ENCODE measurements at regions not wholly inside any gene's neighbourhood (a gene's known extent, or its start where the extent isn't known, plus 50 kb on each side); places are given as distances from the start of the nearest gene placed in this dataset.

DNA sequence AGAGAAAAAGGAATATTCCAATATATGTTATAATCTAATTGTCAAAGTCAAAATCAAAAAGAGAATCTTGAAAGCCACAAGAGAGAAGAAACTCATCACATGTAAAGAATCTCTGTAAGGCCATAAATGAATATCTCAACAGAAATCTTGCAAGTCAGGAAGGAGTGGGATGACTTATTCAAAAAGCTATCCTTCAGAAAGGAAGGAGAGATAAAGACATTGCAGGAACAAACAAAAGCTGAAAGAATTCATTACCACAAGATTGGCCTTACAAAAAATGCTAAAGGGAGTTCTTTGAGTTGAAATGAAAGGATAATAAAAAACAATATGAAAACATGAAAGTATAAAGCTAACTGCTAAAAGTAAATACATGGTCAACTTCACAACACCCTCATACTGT is 286.8 kb downstream of the LRIG3 start:
- ATAC-seq (no peak), DNase-seq (no peak)
- intact Hi-C loops (cut with DNase I) = no loop called here
- no peak overlapping the region for H3K27ac ChIP-seq
- H3K36me3 ChIP-seq (ENCODE audit: insufficient read depth in 1 of 2, low read depth in 1 of 2) = no peaks in the 10 kb centered on the region
- TF ChIP-seq, protein P1, sequence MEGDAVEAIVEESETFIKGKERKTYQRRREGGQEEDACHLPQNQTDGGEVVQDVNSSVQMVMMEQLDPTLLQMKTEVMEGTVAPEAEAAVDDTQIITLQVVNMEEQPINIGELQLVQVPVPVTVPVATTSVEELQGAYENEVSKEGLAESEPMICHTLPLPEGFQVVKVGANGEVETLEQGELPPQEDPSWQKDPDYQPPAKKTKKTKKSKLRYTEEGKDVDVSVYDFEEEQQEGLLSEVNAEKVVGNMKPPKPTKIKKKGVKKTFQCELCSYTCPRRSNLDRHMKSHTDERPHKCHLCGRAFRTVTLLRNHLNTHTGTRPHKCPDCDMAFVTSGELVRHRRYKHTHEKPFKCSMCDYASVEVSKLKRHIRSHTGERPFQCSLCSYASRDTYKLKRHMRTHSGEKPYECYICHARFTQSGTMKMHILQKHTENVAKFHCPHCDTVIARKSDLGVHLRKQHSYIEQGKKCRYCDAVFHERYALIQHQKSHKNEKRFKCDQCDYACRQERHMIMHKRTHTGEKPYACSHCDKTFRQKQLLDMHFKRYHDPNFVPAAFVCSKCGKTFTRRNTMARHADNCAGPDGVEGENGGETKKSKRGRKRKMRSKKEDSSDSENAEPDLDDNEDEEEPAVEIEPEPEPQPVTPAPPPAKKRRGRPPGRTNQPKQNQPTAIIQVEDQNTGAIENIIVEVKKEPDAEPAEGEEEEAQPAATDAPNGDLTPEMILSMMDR (IDR thresholded peaks at IDR 0.05) = no peak
- no peaks in the 10 kb centered on the region for H3K4me1 ChIP-seq
- no peaks in the 10 kb centered on the region for H3K9me3 ChIP-seq
- H3K27me3 ChIP-seq (ENCODE audit: insufficient read depth in 3 of 3, low read length in 2 of 3) = no peaks in the 10 kb centered on the region
- H3K4me3 ChIP-seq = no peak overlapping the region

DNA sequence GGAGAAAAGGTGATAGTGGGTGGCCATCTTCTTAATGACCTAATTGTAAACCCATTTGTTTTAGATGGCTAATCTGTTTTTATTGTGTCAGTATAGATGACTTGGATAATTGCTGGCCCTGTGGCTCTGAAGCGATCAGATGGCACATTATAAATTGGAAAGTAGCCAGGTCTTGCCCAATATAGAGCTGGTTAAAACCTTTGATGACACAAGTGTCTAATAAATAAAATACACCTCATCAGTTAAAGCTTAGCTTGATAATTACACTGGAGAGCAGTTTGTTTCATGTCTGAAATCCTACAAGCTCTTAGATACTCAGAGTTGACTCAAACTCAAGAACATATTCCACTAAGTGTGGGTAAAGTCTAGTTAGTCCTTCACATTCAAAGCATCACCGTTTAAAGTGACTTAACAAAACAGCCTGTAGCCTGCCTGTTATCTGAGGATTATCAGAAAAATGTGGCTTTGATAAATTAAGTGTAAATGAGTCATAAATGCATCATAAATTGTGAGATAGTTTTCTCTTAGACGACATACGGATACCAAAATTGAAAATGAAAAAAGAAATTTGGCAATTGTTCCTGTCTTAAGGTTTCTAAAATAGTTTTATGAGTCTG is 280.9 kb downstream of the LRIG3 start:
- DNase-seq (no peak), ATAC-seq (no peak)
- Histone ChIP-seq H3K27me3 (ENCODE audit: insufficient read depth in 3 of 3, low read length in 2 of 3) (no peaks in the 10 kb centered on the region), H3K27ac (no peak overlapping the region), H3K4me1 (no peaks in the 10 kb centered on the region), H3K4me3 (no peak overlapping the region), H3K9me3 (no peaks in the 10 kb centered on the region), H3K36me3 (ENCODE audit: insufficient read depth in 1 of 2, low read depth in 1 of 2) (no peaks in the 10 kb centered on the region)
- intact Hi-C loops (cut with DNase I) = no loop called here
- TF ChIP-seq, protein P1 (IDR thresholded peaks at IDR 0.05) = no peak
- WGBS, 3 donors = 52 to 58% (median 57%) methylated on average over 4 of the region's 4 CpGs

DNA sequence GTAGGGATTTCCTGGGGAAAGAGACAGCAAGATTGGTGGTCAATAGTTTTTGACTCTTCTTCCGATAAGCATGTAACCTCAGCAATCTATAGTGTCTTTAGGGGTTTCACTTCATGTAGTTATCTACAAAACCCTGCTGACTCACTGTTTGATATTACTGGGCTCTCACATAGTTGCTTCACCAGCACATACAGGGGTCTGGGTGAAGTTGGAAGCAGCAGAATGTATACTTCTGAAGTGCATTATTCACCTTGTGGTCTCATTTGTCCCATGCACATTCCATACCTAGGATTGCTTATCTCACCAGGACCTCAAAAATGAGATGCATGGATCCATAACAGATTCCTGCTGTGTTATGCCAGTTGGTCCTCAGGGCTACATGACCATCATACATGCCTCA is 280.0 kb downstream of the LRIG3 start:
- intact Hi-C loops (cut with DNase I) = no loop called here
- H3K9me3 ChIP-seq = no peaks in the 10 kb centered on the region
- no peaks in the 10 kb centered on the region for H3K36me3 ChIP-seq (ENCODE audit: insufficient read depth in 1 of 2, low read depth in 1 of 2)
- H3K4me3 ChIP-seq = no peak overlapping the region
- ATAC-seq (no peak), DNase-seq (no peak)
- no peak overlapping the region for H3K27ac ChIP-seq
- whole genome bisulfite sequencing, 3 donors = 96 to 100% (median 100%) methylated on average over 1 of the region's 1 CpG
- no peaks in the 10 kb centered on the region for H3K4me1 ChIP-seq
- TF ChIP-seq, protein P1 (IDR thresholded peaks at IDR 0.05) = no peak
- no peaks in the 10 kb centered on the region for H3K27me3 ChIP-seq (ENCODE audit: insufficient read depth in 3 of 3, low read length in 2 of 3)

DNA sequence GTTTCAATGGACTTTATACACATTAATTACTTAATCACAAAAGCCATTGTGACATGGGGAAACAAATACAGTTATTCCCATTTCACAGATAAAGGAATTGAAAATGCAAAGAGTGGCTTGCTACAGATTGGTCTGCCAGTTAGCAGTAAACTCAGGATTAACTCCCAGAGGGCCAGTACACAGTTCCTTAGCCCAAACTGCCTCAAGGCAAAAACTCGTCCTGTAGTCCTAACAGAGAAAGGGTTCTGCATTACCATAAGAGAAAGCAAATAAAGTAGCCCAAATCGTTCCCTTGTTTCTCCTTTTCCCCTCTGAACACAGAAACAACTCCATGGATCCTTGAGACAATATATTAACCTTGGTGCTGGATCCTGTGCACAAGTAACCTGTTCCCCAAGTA is 274.4 kb downstream of the LRIG3 start:
- Histone ChIP-seq H3K9me3 (no peaks in the 10 kb centered on the region), H3K4me3 (no peak overlapping the region), H3K36me3 (ENCODE audit: insufficient read depth in 1 of 2, low read depth in 1 of 2) (no peaks in the 10 kb centered on the region), H3K4me1 (no peaks in the 10 kb centered on the region), H3K27me3 (ENCODE audit: insufficient read depth in 3 of 3, low read length in 2 of 3) (no peaks in the 10 kb centered on the region), H3K27ac (no peak overlapping the region)
- no peak for ATAC-seq
- WGBS, 3 donors = 52 to 78% (median 77%) methylated on average over 2 of the region's 2 CpGs
- DNase-seq = no peak
- intact Hi-C loops (cut with DNase I) = no loop called here
- TF ChIP-seq, protein P1 (IDR thresholded peaks at IDR 0.05) = no peak

DNA sequence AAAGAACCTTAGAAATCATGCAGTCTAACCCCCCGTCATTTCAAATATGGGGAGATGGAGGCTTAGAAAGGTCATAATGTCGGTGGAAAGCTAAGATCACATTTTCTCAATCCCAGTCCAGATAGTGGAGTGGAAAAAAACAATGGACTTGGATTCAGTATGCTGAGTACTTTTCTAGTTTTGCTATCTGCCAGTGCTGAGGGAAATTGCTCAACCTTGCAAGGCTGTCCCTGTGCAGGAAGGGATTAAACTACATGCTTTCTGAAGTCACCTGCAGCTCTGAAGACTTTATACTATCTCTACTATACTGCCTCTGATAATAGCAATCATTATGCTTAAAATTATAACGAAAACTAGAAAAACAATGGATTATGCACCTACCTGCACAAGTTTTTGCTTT is 272.8 kb downstream of the LRIG3 start:
- H3K27ac ChIP-seq = no peak overlapping the region
- no peaks in the 10 kb centered on the region for H3K36me3 ChIP-seq (ENCODE audit: insufficient read depth in 1 of 2, low read depth in 1 of 2)
- H3K4me3 ChIP-seq = no peak overlapping the region
- no peak for DNase-seq
- no peak for ATAC-seq
- no peaks in the 10 kb centered on the region for H3K9me3 ChIP-seq
- H3K4me1 ChIP-seq = no peaks in the 10 kb centered on the region
- WGBS, 3 donors = 66 to 79% (median 70%) methylated on average over 3 of the region's 3 CpGs
- intact Hi-C loops (cut with DNase I) = no loop called here
- TF ChIP-seq, protein P1 (IDR thresholded peaks at IDR 0.05) = no peak
- no peaks in the 10 kb centered on the region for H3K27me3 ChIP-seq (ENCODE audit: insufficient read depth in 3 of 3, low read length in 2 of 3)
